A673 (cell line): ENCODE measurements at regions not wholly inside any gene's neighbourhood (a gene's known extent, or its start where the extent isn't known, plus 50 kb on each side); places are given as distances from the start of the nearest gene placed in this dataset.

Experiments
- BruUV-seq: library from RNA; stranded (reverse); fragments of 400-500 nt; replicated peaks from 2 replicates; lab custom pipeline; 2021; lab: Mats Ljungman, UMichigan
- CTCF ChIA-PET: fragments of 300-600 bp; sonication (Branson Sonifier 250); formaldehyde crosslinking; loops from one replicate; lab custom pipeline; 2022; ENCODE audit warnings: antibody characterized with exemption; lab: Charles Lee
- POLR2A ChIA-PET: fragments of 300-600 bp; sonication (Branson Sonifier 250); formaldehyde crosslinking; loops from one replicate; lab custom pipeline; 2022; ENCODE audit warnings: antibody characterized with exemption; ENCODE audit not compliant: low non-redundant PET; lab: Charles Lee
- DNase-seq: peaks from one replicate; pipeline ENCODE4 v3.0.0-alpha.2; 2015; ENCODE audit warnings: low spot score
- H3K27ac ChIP-seq: fragments of 200-600 bp; sonication (generic); 2 replicates; pipeline ENCODE4 v1.5.1; 2016; ENCODE audit warnings: mixed run types, low read depth, mild to moderate bottlenecking, mixed read lengths, antibody characterized with exemption, low read length; ENCODE audit not compliant: poor library complexity, severe bottlenecking
- H3K27me3 ChIP-seq: fragments of 200-600 bp; sonication (generic); replicated peaks from 2 replicates; pipeline ENCODE4 v1.6.1; 2017; ENCODE audit warnings: mixed run types, low read depth, mild to moderate bottlenecking, mixed read lengths, antibody characterized with exemption, low read length; ENCODE audit not compliant: insufficient read depth, poor library complexity
- H3K36me3 ChIP-seq: fragments of 200-600 bp; sonication (generic); 2 replicates; pipeline ENCODE4 v1.6.1; 2016; ENCODE audit warnings: mixed run types, mild to moderate bottlenecking, mixed read lengths, antibody characterized with exemption, low read length; ENCODE audit not compliant: insufficient read depth, poor library complexity, severe bottlenecking
- H3K4me1 ChIP-seq: fragments of 200-600 bp; sonication (generic); 2 replicates; pipeline ENCODE4 v1.6.1; 2017; ENCODE audit warnings: mixed run types, mild to moderate bottlenecking, mixed read lengths, antibody characterized with exemption, low read length; ENCODE audit not compliant: insufficient read depth, poor library complexity, severe bottlenecking
- H3K4me3 ChIP-seq: fragments of 200-600 bp; sonication (generic); 2 replicates; pipeline ENCODE4 v1.5.1; 2016; ENCODE audit warnings: low read depth, mixed run types, mild to moderate bottlenecking, mixed read lengths, low read length; ENCODE audit not compliant: poor library complexity, severe bottlenecking
- H3K9me3 ChIP-seq: fragments of 200-600 bp; sonication (generic); 2 replicates; pipeline ENCODE4 v1.6.1; 2016; ENCODE audit warnings: mixed run types, low read depth, mild to moderate bottlenecking, mixed read lengths, antibody characterized with exemption, low read length; ENCODE audit not compliant: poor library complexity, severe bottlenecking
- EZH2 ChIP-seq: fragments of 200-600 bp; sonication (generic); IDR thresholded peaks from 2 replicates; pipeline ENCODE4 v1.6.1; 2017; ENCODE audit warnings: borderline replicate concordance, low read depth, mild to moderate bottlenecking, mixed read lengths, antibody characterized with exemption, low read length; ENCODE audit not compliant: poor library complexity, severe bottlenecking
- intact Hi-C: fragments of 100-400 bp; cut with micrococcal nuclease; formaldehyde crosslinking; loops from one replicate; pipeline ENCODE4 v1.10.0; 2022; ENCODE audit not compliant: unreplicated experiment
- TF ChIP-seq, protein P1 (sequence below): fragments of 300-800, 200-600 bp; sonication (generic); conservative IDR thresholded peaks from 2 replicates; pipeline ENCODE4 v1.5.1; 2017; ENCODE audit warnings: low read depth, mild to moderate bottlenecking, antibody characterized with exemption, low read length, moderate library complexity, mixed read lengths

DNA sequence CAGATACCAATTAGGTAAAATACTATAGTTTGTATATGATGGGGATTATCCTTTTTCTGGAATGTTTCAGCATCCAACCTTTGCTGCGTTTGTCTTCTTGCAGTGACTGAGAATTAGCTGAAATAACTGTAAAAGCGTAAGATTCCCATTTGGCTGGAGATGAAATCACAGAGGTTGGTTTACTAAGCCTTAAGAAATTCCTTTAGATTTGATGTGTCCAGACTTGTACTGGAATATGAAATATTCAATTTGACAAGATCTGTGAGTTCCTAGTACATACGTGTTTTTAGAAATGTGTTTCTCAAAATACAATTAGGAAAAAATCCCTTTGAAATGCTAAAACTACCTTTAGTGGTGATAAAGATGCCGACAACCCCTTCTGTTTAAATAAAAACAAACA, 286.0 kb upstream of the DMRT1 start:
- Histone ChIP-seq H3K27ac (no peak overlapping the region), H3K4me3 (no peak overlapping the region), H3K4me1 (no peaks in the 10 kb centered on the region), H3K36me3 (no peaks in the 10 kb centered on the region), H3K27me3 (peaks cover 46% of the 10 kb centered on the region), H3K9me3 (no peaks in the 10 kb centered on the region)
- intact Hi-C loops, result no loop called here
- no TSS peak for BruUV-seq
- ChIA-PET CTCF (no interaction called here), POLR2A (no interaction called here)
- no peak for DNase-seq
- TF ChIP-seq, protein P1, sequence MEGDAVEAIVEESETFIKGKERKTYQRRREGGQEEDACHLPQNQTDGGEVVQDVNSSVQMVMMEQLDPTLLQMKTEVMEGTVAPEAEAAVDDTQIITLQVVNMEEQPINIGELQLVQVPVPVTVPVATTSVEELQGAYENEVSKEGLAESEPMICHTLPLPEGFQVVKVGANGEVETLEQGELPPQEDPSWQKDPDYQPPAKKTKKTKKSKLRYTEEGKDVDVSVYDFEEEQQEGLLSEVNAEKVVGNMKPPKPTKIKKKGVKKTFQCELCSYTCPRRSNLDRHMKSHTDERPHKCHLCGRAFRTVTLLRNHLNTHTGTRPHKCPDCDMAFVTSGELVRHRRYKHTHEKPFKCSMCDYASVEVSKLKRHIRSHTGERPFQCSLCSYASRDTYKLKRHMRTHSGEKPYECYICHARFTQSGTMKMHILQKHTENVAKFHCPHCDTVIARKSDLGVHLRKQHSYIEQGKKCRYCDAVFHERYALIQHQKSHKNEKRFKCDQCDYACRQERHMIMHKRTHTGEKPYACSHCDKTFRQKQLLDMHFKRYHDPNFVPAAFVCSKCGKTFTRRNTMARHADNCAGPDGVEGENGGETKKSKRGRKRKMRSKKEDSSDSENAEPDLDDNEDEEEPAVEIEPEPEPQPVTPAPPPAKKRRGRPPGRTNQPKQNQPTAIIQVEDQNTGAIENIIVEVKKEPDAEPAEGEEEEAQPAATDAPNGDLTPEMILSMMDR, result no peak
- no peak for TF ChIP-seq EZH2

DNA sequence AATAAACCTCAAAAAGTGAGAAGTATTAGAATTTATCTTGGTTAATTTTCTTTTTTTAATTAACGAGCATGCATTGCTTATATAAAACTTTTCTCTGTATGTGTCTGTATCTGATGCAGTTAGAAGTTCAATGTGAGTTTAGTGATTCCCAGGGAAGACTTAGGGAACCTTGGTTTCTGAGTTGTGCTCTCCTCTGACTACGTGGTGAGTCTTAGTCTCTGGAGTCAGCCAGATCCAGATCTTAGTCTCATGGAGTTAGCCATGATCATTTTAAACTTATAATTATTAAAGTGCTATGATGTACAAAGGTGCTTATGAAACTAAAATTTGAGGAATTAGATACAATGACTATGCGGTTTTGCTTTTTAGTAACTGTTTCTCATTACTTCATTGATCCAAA, 285.3 kb upstream of the DMRT1 start:
- POLR2A ChIA-PET, result no interaction called here
- intact Hi-C loops, result no loop called here
- CTCF ChIA-PET, result no interaction called here
- Histone ChIP-seq H3K4me1 (no peaks in the 10 kb centered on the region), H3K36me3 (no peaks in the 10 kb centered on the region), H3K9me3 (no peaks in the 10 kb centered on the region), H3K4me3 (no peak overlapping the region), H3K27ac (no peak overlapping the region), H3K27me3 (peaks cover 52% of the 10 kb centered on the region)
- no TSS peak for BruUV-seq
- no peak for TF ChIP-seq EZH2
- TF ChIP-seq, protein P1, result no peak
- DNase-seq, result no peak

DNA sequence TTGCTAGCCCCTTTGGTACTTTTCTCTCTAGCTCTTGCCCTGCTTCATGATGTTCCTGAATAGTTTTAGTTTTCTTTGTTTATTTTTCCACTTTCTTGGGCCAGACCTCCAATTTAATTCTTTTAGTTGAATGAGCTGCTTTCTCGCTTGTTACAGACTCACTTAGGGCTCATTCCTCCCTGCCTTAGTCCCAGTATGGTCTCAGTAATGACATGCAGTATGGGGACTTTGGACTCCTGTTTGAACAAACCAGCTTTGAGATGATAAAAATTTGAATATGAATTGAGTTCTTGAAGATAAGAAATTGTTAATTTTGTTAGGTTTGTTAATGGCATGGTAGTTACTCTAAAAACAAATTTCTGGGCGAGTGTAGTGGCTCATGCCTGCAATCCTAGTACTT, 284.8 kb upstream of the DMRT1 start:
- no peak for DNase-seq
- intact Hi-C loops, result no loop called here
- Histone ChIP-seq H3K36me3 (no peaks in the 10 kb centered on the region), H3K27me3 (peaks cover 57% of the 10 kb centered on the region), H3K4me3 (no peak overlapping the region), H3K27ac (no peak overlapping the region), H3K9me3 (no peaks in the 10 kb centered on the region), H3K4me1 (no peaks in the 10 kb centered on the region)
- ChIA-PET CTCF (no interaction called here), POLR2A (no interaction called here)
- no peak for TF ChIP-seq EZH2
- TF ChIP-seq, protein P1, result no peak
- no TSS peak for BruUV-seq
